Liver (tissue), 8 donors: ENCODE measurements at regions not wholly inside any gene's neighbourhood (a gene's known extent, or its start where the extent isn't known, plus 50 kb on each side); places are given as distances from the start of the nearest gene placed in this dataset.

ENCODE experiments used
- DNase-seq: peaks from one replicate; pipeline ENCODE4 v3.0.0-alpha.2; 2017; ENCODE audit warnings: low spot score
- H3K27ac ChIP-seq, 2 donors: one replicate each; pipeline ENCODE4 v1.7.0; 2013; ENCODE audit warnings: inconsistent platforms in 2 of 2, low read length in 2 of 2, control low read depth in 1 of 2, low read depth in 1 of 2, mild to moderate bottlenecking in 1 of 2
- H3K27me3 ChIP-seq, 4 donors: one replicate each; pipeline versions ENCODE4 v1.6.1 to v1.7.0; 2013; ENCODE audit warnings: low read length in 3 of 4, inconsistent platforms in 1 of 4, mild to moderate bottlenecking in 1 of 4, moderate library complexity in 1 of 4; ENCODE audit not compliant: control insufficient read depth in 4 of 4, insufficient read depth in 4 of 4
- H3K36me3 ChIP-seq, 4 donors: one replicate each; pipeline versions ENCODE4 v1.6.1 to v1.7.0; 2013; ENCODE audit warnings: low read length in 3 of 4, mild to moderate bottlenecking in 3 of 4, low read depth in 1 of 4, moderate library complexity in 1 of 4; ENCODE audit not compliant: control insufficient read depth in 4 of 4, insufficient read depth in 3 of 4
- H3K4me1 ChIP-seq, 4 donors: one replicate each; pipeline versions ENCODE4 v1.6.1 to v1.7.0; 2013; ENCODE audit warnings: low read length in 3 of 4, mild to moderate bottlenecking in 3 of 4, moderate library complexity in 1 of 4; ENCODE audit not compliant: control insufficient read depth in 4 of 4, insufficient read depth in 4 of 4
- H3K4me3 ChIP-seq, 3 donors: one replicate each; pipeline versions ENCODE4 v1.6.1 to v1.7.0; 2013; ENCODE audit warnings: low read length in 3 of 3, control low read depth in 1 of 3, low read depth in 1 of 3, mild to moderate bottlenecking in 1 of 3
- H3K9ac ChIP-seq, 2 donors: one replicate each; pipeline ENCODE4 v1.7.0; 2013; ENCODE audit warnings: low read length in 2 of 2, mild to moderate bottlenecking in 2 of 2, moderate library complexity in 2 of 2, control low read depth in 1 of 2, low read depth in 1 of 2
- H3K9me3 ChIP-seq, 4 donors: one replicate each; pipeline versions ENCODE4 v1.6.1 to v1.7.0; 2013; ENCODE audit warnings: low read length in 3 of 4; ENCODE audit not compliant: control insufficient read depth in 4 of 4
- EGR1 ChIP-seq, 2 donors: IDR thresholded peaks; 2 replicates each; pipeline ENCODE4 v1.6.1; 2016 to 2018; ENCODE audit warnings: antibody characterized with exemption in 2 of 2, low read depth in 2 of 2
- FOXA1 ChIP-seq: IDR thresholded peaks from 2 replicates; pipeline ENCODE4 v1.6.1; 2016; ENCODE audit warnings: antibody characterized with exemption
- FOXA2 ChIP-seq: IDR thresholded peaks from 2 replicates; pipeline ENCODE4 v1.6.1; 2016; ENCODE audit warnings: antibody characterized with exemption
- GABPA ChIP-seq, 2 donors: IDR thresholded peaks in 1 of 2; conservative IDR thresholded peaks in 1 of 2; 2 replicates each; pipeline ENCODE4 v1.6.1; 2016; ENCODE audit warnings: antibody characterized with exemption in 2 of 2, mild to moderate bottlenecking in 1 of 2, moderate library complexity in 1 of 2
- HNF4A ChIP-seq, 2 donors: conservative IDR thresholded peaks; 2 replicates each; pipeline ENCODE4 v1.6.1; 2016; ENCODE audit warnings: antibody characterized with exemption in 2 of 2, mild to moderate bottlenecking in 2 of 2
- JUND ChIP-seq, 2 donors: IDR thresholded peaks; 2 replicates each; pipeline ENCODE4 v1.6.1; 2016; ENCODE audit warnings: antibody characterized with exemption in 2 of 2
- NR2F2 ChIP-seq: IDR thresholded peaks from 2 replicates; pipeline ENCODE4 v1.6.1; 2016; ENCODE audit warnings: antibody characterized with exemption
- RXRA ChIP-seq, 2 donors: IDR thresholded peaks; 2 replicates each; pipeline ENCODE4 v1.6.1; 2017 to 2018; ENCODE audit warnings: antibody characterized with exemption in 2 of 2, mild to moderate bottlenecking in 1 of 2
- YY1 ChIP-seq: IDR thresholded peaks from 2 replicates; pipeline ENCODE4 v1.6.1; 2016; ENCODE audit warnings: antibody characterized with exemption, mild to moderate bottlenecking
- ZBTB33 ChIP-seq: IDR thresholded peaks from 2 replicates; pipeline ENCODE4 v1.6.1; 2016; ENCODE audit warnings: antibody characterized with exemption
- WGBS: extraction: QIAGEN DNeasy Blood & Tissue Kit; methylation state at CpG from one replicate; pipeline ENCODE4 v1.1.7; 2013; 5-methylcytosine and 5-hydroxymethylcytosine counted together
- TF ChIP-seq, protein P1 (sequence below): fragments of 150-350 bp; IDR thresholded peaks from 2 replicates; pipeline ENCODE4 v1.5.1; 2017; ENCODE audit warnings: improper control_type of control experiment, low read depth, low read length; ENCODE audit not compliant: missing input control
- TF ChIP-seq, protein P2 (sequence below): IDR thresholded peaks from 2 replicates; pipeline ENCODE4 v1.6.1; 2016; ENCODE audit warnings: antibody characterized with exemption
- TF ChIP-seq, protein P3 (sequence below): IDR thresholded peaks from 2 replicates; pipeline ENCODE4 v1.6.1; 2016; ENCODE audit warnings: antibody characterized with exemption
- donor health status: healthy.
- donor health status: healthy.
- donor health status: healthy.
- donor health status: healthy.
- donor health status: healthy.

DNA sequence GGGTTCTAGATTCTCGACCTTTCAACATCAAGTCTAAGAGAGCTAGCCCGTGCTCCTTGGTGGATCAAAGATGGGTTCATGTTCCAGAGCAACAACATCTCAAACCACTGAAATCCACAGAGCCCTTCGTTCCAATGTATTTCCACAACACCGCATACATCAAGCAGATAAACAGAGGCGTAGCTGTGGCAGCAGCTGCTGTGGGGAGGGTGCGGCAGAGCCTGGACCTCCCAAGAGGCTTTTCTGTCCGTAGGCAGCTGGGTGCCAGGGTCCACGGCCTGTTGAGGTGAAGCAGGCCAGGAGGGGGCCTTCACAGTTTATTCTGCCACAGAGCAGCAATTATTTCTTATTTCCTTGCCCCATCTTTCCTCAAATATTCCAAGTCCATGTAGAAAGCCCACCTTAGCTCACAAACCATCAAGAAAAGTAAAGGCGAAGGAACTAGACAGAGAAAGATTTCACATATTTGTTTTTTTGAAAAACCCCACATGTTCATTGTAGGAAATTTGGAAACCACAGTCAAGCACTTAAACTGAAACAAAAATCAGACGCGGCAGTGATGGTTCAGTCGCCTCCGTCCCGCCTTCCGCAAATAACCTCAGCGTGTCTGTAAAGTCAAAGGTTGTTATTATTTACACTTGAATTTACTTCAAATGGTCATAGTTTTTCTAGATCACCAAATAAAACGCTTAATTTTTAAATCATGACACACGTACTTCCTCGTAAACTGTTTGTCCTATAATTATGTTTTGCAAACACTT is 144.6 kb upstream of the FOXF1 start:
- Histone ChIP-seq H3K9ac (no peak overlapping the region), H3K4me3 (no peak overlapping the region), H3K27me3 (peaks cover 0 to 9% (median 4%) of the 10 kb centered on the region in 4 donors), H3K36me3 (no peaks in the 10 kb centered on the region), H3K4me1 (no peaks in the 10 kb centered on the region), H3K9me3 (no peaks in the 10 kb centered on the region), H3K27ac (no peak overlapping the region)
- DNase-seq, result no peak
- TF ChIP-seq RXRA (IDR thresholded peaks at IDR 0.05), result no peak
- no peak for TF ChIP-seq ZBTB33
- TF ChIP-seq, protein P1, sequence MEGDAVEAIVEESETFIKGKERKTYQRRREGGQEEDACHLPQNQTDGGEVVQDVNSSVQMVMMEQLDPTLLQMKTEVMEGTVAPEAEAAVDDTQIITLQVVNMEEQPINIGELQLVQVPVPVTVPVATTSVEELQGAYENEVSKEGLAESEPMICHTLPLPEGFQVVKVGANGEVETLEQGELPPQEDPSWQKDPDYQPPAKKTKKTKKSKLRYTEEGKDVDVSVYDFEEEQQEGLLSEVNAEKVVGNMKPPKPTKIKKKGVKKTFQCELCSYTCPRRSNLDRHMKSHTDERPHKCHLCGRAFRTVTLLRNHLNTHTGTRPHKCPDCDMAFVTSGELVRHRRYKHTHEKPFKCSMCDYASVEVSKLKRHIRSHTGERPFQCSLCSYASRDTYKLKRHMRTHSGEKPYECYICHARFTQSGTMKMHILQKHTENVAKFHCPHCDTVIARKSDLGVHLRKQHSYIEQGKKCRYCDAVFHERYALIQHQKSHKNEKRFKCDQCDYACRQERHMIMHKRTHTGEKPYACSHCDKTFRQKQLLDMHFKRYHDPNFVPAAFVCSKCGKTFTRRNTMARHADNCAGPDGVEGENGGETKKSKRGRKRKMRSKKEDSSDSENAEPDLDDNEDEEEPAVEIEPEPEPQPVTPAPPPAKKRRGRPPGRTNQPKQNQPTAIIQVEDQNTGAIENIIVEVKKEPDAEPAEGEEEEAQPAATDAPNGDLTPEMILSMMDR, result no peak
- TF ChIP-seq, protein P2, sequence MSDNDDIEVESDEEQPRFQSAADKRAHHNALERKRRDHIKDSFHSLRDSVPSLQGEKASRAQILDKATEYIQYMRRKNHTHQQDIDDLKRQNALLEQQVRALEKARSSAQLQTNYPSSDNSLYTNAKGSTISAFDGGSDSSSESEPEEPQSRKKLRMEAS, result no peak
- TF ChIP-seq FOXA1, result no peak
- no peak for TF ChIP-seq HNF4A (conservative IDR thresholded peaks at IDR 0.05)
- TF ChIP-seq EGR1 (IDR thresholded peaks at IDR 0.05; ENCODE audit: low read depth in 2 of 2), result no peak
- TF ChIP-seq YY1, result no peak
- 56% methylated on average over 19 of the region's 19 CpGs for WGBS

DNA sequence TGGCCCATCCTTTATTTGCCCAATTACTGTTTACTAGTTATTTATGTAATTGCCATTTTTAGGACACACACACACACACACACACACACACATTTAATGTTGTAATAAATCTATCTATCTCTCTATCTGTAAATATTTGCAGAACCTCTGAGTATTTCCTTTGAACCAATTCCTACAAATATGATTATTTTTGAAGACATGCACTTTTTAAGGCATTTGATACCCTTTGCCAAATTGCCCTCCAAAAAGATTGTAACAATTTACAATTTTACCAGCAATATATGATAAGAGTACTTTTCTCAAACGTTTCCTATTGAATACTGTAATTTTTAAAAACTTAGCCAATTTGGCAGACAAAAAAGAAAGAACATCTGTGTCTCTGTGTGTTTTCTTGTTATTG is 143.8 kb upstream of the FOXF1 start:
- TF ChIP-seq, protein P1, result no peak
- TF ChIP-seq FOXA1 (no peak), FOXA2 (no peak), NR2F2 (no peak), JUND (IDR thresholded peaks at IDR 0.05) (no peak), GABPA (IDR thresholded peaks at IDR 0.05 in 1 of 2, conservative IDR thresholded peaks at IDR 0.05 in 1 of 2) (no peak), HNF4A (conservative IDR thresholded peaks at IDR 0.05) (no peak), YY1 (no peak)
- TF ChIP-seq, protein P3, sequence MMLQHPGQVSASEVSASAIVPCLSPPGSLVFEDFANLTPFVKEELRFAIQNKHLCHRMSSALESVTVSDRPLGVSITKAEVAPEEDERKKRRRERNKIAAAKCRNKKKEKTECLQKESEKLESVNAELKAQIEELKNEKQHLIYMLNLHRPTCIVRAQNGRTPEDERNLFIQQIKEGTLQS, result no peak
- no peak overlapping the region for H3K27ac ChIP-seq
- H3K4me3 ChIP-seq, result no peak overlapping the region
- H3K9me3 ChIP-seq, result no peaks in the 10 kb centered on the region
- peaks cover 0 to 9% (median 3%) of the 10 kb centered on the region in 4 donors for H3K27me3 ChIP-seq
- 10% methylated on average over 1 of the region's 1 CpG for WGBS
- DNase-seq, result no peak
- H3K36me3 ChIP-seq, result no peaks in the 10 kb centered on the region
- H3K9ac ChIP-seq, result no peak overlapping the region
- H3K4me1 ChIP-seq, result no peaks in the 10 kb centered on the region
